ENCODE measurements at regions not wholly inside any gene's neighbourhood (a gene's known extent, or its start where the extent isn't known, plus 50 kb on each side); places are given as distances from the start of the nearest gene placed in this dataset.

DNA sequence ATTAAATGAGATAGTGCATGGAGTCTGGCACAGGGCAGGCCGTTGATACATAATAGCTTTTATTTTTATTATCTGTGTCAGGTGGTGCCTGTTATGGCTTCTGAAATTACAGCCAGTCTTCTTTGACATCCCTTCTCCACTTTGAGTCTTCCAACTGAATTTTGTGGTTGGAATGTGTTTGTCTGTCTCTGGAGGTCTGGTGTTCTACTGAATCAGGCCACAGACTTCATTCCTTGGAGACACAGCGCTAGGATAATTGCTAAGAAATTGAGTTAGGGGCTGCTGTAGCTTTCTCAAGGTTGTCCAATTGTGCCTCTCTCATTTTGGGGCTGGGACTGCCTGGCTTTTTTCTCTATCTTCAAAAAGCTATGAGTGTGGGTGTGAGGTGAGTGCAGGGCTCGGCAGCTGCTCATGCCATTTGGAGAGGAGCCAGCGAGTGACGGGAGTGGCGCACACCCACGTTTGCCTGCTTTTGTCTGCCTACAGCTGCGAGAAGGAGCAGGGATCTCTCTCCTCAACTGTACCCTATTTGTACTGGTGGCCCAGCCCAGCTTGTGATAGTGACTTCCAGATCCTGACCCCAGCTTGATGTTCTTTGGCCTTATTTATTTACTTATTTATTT is 49.8 kb upstream of the SYN2 start:
- TF ChIP-seq, protein P1, sequence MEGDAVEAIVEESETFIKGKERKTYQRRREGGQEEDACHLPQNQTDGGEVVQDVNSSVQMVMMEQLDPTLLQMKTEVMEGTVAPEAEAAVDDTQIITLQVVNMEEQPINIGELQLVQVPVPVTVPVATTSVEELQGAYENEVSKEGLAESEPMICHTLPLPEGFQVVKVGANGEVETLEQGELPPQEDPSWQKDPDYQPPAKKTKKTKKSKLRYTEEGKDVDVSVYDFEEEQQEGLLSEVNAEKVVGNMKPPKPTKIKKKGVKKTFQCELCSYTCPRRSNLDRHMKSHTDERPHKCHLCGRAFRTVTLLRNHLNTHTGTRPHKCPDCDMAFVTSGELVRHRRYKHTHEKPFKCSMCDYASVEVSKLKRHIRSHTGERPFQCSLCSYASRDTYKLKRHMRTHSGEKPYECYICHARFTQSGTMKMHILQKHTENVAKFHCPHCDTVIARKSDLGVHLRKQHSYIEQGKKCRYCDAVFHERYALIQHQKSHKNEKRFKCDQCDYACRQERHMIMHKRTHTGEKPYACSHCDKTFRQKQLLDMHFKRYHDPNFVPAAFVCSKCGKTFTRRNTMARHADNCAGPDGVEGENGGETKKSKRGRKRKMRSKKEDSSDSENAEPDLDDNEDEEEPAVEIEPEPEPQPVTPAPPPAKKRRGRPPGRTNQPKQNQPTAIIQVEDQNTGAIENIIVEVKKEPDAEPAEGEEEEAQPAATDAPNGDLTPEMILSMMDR (IDR thresholded peaks at IDR 0.05; ENCODE audit: control insufficient read depth, insufficient read depth, low read depth, low read length, missing control alignments): no peak
- H3K4me3 ChIP-seq (ENCODE audit: control insufficient read depth, low read depth, low read length): no peak overlapping the region
- DNase-seq (ENCODE audit: low read depth): no peak

Measured in AG09309 (cell line).